ENCODE measurements at regions not wholly inside any gene's neighbourhood (a gene's known extent, or its start where the extent isn't known, plus 50 kb on each side); places are given as distances from the start of the nearest gene placed in this dataset.

DNA sequence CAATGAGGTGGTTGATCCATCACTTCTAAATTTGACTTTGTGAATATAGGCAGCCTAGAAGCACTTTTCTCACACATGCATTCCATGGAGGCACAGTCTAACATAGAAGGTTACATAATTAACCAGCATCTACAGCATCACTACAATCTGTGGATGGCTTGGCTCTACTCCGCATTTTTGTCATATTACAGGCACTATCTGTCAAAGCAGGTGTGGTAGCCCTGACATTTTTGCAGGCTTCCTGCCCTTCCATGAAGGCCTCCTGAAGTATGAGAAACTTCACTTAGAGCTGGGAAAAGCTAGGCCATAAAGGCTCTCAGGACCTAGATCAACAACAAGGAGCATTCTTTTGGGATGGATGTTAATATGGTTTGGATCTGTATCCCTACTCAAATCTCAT is 378.0 kb downstream of the ANXA1 start:
- H4K20me1 ChIP-seq (replicated peaks; ENCODE audit: insufficient read depth) = no peaks in the 10 kb centered on the region
- no peak overlapping the region for H3K27ac ChIP-seq (ENCODE audit: low read depth)
- no peaks in the 10 kb centered on the region for H3K36me3 Mint-ChIP-seq (ENCODE audit: low read depth)
- no peaks in the 10 kb centered on the region for H3K9me2 ChIP-seq (ENCODE audit: insufficient read depth)
- H3K79me2 ChIP-seq (replicated peaks; ENCODE audit: insufficient read depth) = no peaks in the 10 kb centered on the region
- no peak for ATAC-seq
- H3K4me1 Mint-ChIP-seq = peaks cover 17% of the 10 kb centered on the region
- H3K9me3 Mint-ChIP-seq = 0 out of 3 replicates have a peak, but pooled peaks cover 2% of the 10 kb centered on the region
- no peaks in the 10 kb centered on the region for H3K36me3 ChIP-seq (ENCODE audit: insufficient read depth)
- H3F3A ChIP-seq (replicated peaks; ENCODE audit: low read depth) = no peaks in the 10 kb centered on the region
- no peak for DNase-seq (ENCODE audit: low spot score)
- TF ChIP-seq EZH2 (IDR thresholded peaks at IDR 0.05; ENCODE audit: low read depth, unreplicated experiment) = no peak
- no peak for TF ChIP-seq ZNF331 (CRISPR knock-in tag; IDR thresholded peaks at IDR 0.05; ENCODE audit: low read depth)
- TF ChIP-seq STAT1 (IDR thresholded peaks at IDR 0.05; ENCODE audit: unreplicated experiment) = no peak
- no peak for TF ChIP-seq EZH2phosphoT487 (IDR thresholded peaks at IDR 0.05; ENCODE audit: unreplicated experiment)
- TF ChIP-seq ZNF462 (CRISPR knock-in tag; IDR thresholded peaks at IDR 0.05) = no peak
- TF ChIP-seq, protein P1, sequence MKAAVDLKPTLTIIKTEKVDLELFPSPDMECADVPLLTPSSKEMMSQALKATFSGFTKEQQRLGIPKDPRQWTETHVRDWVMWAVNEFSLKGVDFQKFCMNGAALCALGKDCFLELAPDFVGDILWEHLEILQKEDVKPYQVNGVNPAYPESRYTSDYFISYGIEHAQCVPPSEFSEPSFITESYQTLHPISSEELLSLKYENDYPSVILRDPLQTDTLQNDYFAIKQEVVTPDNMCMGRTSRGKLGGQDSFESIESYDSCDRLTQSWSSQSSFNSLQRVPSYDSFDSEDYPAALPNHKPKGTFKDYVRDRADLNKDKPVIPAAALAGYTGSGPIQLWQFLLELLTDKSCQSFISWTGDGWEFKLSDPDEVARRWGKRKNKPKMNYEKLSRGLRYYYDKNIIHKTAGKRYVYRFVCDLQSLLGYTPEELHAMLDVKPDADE (IDR thresholded peaks at IDR 0.05) = no peak
- TF ChIP-seq ZNF114 (CRISPR knock-in tag; IDR thresholded peaks at IDR 0.05) = no peak
- no peak overlapping the region for H2AFZ ChIP-seq
- no peaks in the 10 kb centered on the region for H3K27me3 Mint-ChIP-seq (ENCODE audit: insufficient read depth, low read depth, poor library complexity)
- no peak overlapping the region for H3K4me3 Mint-ChIP-seq
- H3K4me1 ChIP-seq (ENCODE audit: insufficient read depth) = peaks cover 16% of the 10 kb centered on the region; the same call in 1 of the 2 replicates
- no peaks in the 10 kb centered on the region for H3K27me3 ChIP-seq (ENCODE audit: insufficient read depth)
- H3K27ac Mint-ChIP-seq = no peak overlapping the region
- no peak overlapping the region for H3K4me2 ChIP-seq
- H3K4me3 ChIP-seq = no peak overlapping the region
